Loucy (cell line): ENCODE measurements at regions not wholly inside any gene's neighbourhood (a gene's known extent, or its start where the extent isn't known, plus 50 kb on each side); places are given as distances from the start of the nearest gene placed in this dataset.

Experiments used
- H2AFZ ChIP-seq: fragments of 200-600 bp; sonication (generic); 2 replicates; pipeline ENCODE4 v1.6.0; 2016; ENCODE audit warnings: antibody characterized with exemption, mild to moderate bottlenecking, low read length, moderate library complexity
- H3F3A ChIP-seq: fragments of 200-600 bp; 2 replicates; pipeline ENCODE4 v1.6.0; 2016; ENCODE audit warnings: antibody characterized with exemption, low read depth, mild to moderate bottlenecking
- H3K27me3 ChIP-seq: fragments of 200-600 bp; sonication (generic); 2 replicates; pipeline ENCODE4 v1.6.1; 2014; ENCODE audit warnings: low read length, mild to moderate bottlenecking; ENCODE audit not compliant: insufficient read depth, poor library complexity, severe bottlenecking
- H3K36me3 ChIP-seq: fragments of 200-600 bp; sonication (generic); 2 replicates; pipeline ENCODE4 v1.6.1; 2016; ENCODE audit warnings: low read length; ENCODE audit not compliant: insufficient read depth
- H3K4me1 ChIP-seq: fragments of 200-600 bp; sonication (generic); 2 replicates; pipeline ENCODE4 v1.5.1; 2014; ENCODE audit warnings: low read length, mild to moderate bottlenecking; ENCODE audit not compliant: insufficient read depth, poor library complexity, severe bottlenecking
- H3K4me2 ChIP-seq: fragments of 200-600 bp; sonication (generic); 2 replicates; pipeline ENCODE4 v1.6.0; 2014; ENCODE audit warnings: antibody characterized with exemption, low read length, low read depth, mild to moderate bottlenecking; ENCODE audit not compliant: poor library complexity, severe bottlenecking
- H3K4me3 ChIP-seq: fragments of 200-600 bp; sonication (generic); 2 replicates; pipeline ENCODE4 v1.5.1; 2014; ENCODE audit warnings: low read length, mild to moderate bottlenecking, mixed read lengths; ENCODE audit not compliant: poor library complexity, severe bottlenecking
- H3K79me2 ChIP-seq: fragments of 200-600 bp; sonication (generic); 2 replicates; pipeline ENCODE4 v1.6.1; 2014; ENCODE audit warnings: low read length; ENCODE audit not compliant: insufficient read depth
- H3K9ac ChIP-seq: fragments of 200-600 bp; sonication (generic); 2 replicates; pipeline ENCODE4 v1.6.0; 2014; ENCODE audit warnings: mild to moderate bottlenecking, low read depth, low read length, moderate library complexity; ENCODE audit not compliant: poor library complexity, severe bottlenecking
- H3K9me2 ChIP-seq: fragments of 200-600 bp; sonication (generic); replicated peaks from 2 replicates; pipeline ENCODE4 v1.6.1; 2016; ENCODE audit warnings: low read depth, low read length, mixed read lengths
- H3K9me3 ChIP-seq: fragments of 200-600 bp; sonication (generic); 2 replicates; pipeline ENCODE4 v1.6.1; 2014; ENCODE audit warnings: mild to moderate bottlenecking, antibody characterized with exemption, low read length, low read depth; ENCODE audit not compliant: insufficient read depth
- H4K20me1 ChIP-seq: fragments of 200-600 bp; sonication (generic); 2 replicates; pipeline ENCODE4 v1.6.0; 2014; ENCODE audit warnings: antibody characterized with exemption, low read length, mild to moderate bottlenecking; ENCODE audit not compliant: insufficient read depth, poor library complexity, severe bottlenecking
- CTCF ChIP-seq: fragments of 200-600 bp; sonication (generic); conservative IDR thresholded peaks from 2 replicates; pipeline ENCODE4 v1.5.1; 2014; ENCODE audit warnings: mild to moderate bottlenecking, antibody characterized with exemption, low read length
- EZH2phosphoT487 ChIP-seq: fragments of 200-600 bp; IDR thresholded peaks from 2 replicates; pipeline ENCODE4 v1.6.1; 2018; ENCODE audit warnings: antibody characterized with exemption, mild to moderate bottlenecking, moderate library complexity, borderline replicate concordance

DNA sequence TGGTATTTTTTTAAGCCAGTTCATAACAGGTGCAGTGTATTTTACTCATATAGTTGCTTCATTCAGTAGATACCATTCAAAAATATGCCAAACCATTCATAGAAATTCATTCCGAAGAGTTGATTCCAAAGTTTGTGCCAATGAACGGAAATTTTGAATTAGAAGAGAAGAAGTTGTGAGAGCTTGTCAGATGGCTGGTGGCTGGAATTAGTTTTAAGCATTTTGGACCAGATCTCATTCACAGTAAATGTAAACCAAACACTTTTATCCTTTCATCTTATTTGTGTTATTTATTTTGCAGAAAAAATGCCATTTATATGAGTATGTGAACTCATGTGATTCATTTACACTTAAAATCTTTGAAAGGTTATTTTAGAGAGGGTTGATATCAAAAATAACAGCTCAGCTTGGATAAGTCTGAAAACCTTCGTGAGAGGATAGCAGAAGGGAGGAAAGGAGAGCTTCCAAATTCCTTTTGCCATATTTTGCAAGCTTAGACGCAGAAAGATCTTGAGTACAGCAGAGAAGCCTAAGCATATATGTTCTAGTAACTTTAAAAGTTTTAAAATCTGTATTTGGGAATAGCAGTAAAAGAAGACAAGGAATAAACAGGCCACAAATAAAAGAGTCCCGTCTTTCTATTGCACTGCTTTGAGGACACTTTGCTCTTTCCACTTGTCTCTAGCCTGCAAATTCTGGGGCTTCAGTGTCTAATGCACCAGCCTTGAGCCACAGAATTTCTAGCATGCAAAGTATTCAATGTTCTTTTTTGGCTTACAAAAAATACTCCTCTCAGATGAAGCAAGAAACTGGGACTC is 253.6 kb upstream of the FLRT2 start:
- no peaks in the 10 kb centered on the region for H3K9me2 ChIP-seq
- peaks cover 19% of the 10 kb centered on the region for H3K4me1 ChIP-seq
- no peak overlapping the region for H3K4me3 ChIP-seq
- TF ChIP-seq EZH2phosphoT487 (no peak), CTCF (no peak)
- H3K9ac ChIP-seq: no peak overlapping the region
- H2AFZ ChIP-seq: no peak overlapping the region
- no peak overlapping the region for H3K4me2 ChIP-seq
- no peaks in the 10 kb centered on the region for H3K27me3 ChIP-seq
- H3K9me3 ChIP-seq: no peaks in the 10 kb centered on the region
- no peaks in the 10 kb centered on the region for H4K20me1 ChIP-seq
- H3F3A ChIP-seq: no peaks in the 10 kb centered on the region
- no peaks in the 10 kb centered on the region for H3K79me2 ChIP-seq
- no peaks in the 10 kb centered on the region for H3K36me3 ChIP-seq

- no peaks in the 10 kb centered on the region for H3F3A ChIP-seq
- no peaks in the 10 kb centered on the region for H3K9me3 ChIP-seq
- H3K36me3 ChIP-seq: no peaks in the 10 kb centered on the region
- H3K4me2 ChIP-seq: no peak overlapping the region
- H3K4me3 ChIP-seq: no peak overlapping the region
- peaks cover 24% of the 10 kb centered on the region for H3K4me1 ChIP-seq
- H4K20me1 ChIP-seq: no peaks in the 10 kb centered on the region
- H3K9me2 ChIP-seq: no peaks in the 10 kb centered on the region
- TF ChIP-seq CTCF: no peak
- TF ChIP-seq EZH2phosphoT487: no peak
- no peaks in the 10 kb centered on the region for H3K79me2 ChIP-seq
- no peak overlapping the region for H2AFZ ChIP-seq
- no peak overlapping the region for H3K9ac ChIP-seq
- H3K27me3 ChIP-seq: no peaks in the 10 kb centered on the region
Observed at GRCh38 chr14:85276979-85277228, 253.0 kb upstream of the FLRT2 start.

DNA sequence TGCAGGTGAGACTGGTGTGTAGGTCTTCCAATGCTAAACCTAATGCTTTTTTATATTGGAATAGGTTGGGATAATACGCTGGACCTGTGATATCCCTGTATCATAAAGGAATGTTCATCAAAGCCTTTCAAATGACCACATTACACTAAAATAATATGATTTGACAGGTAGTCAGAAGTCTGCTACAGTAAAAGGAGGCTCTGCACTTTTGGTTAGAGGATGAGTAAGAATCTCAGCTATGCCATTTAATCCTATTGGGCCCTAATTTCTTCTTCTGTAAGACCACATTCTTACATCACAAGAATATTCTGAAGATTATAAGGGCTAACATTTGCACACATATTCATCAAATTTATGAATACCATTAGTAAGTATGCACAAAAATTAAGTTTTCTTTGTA is 250.5 kb upstream of the FLRT2 start:
- H3K79me2 ChIP-seq: no peaks in the 10 kb centered on the region
- H3K36me3 ChIP-seq: no peaks in the 10 kb centered on the region
- H3K9ac ChIP-seq: no peak overlapping the region
- H3F3A ChIP-seq: no peaks in the 10 kb centered on the region
- no peaks in the 10 kb centered on the region for H4K20me1 ChIP-seq
- peaks cover 34% of the 10 kb centered on the region for H3K4me1 ChIP-seq
- no peaks in the 10 kb centered on the region for H3K27me3 ChIP-seq
- no peak overlapping the region for H3K4me3 ChIP-seq
- H3K9me2 ChIP-seq: no peaks in the 10 kb centered on the region
- TF ChIP-seq CTCF (no peak), EZH2phosphoT487 (no peak)
- H3K4me2 ChIP-seq: no peak overlapping the region
- H2AFZ ChIP-seq: no peak overlapping the region
- no peaks in the 10 kb centered on the region for H3K9me3 ChIP-seq
